ENCODE measurements at regions not wholly inside any gene's neighbourhood (a gene's known extent, or its start where the extent isn't known, plus 50 kb on each side); places are given as distances from the start of the nearest gene placed in this dataset.
A peak's percentile ranks its signal among the peaks of the same experiment; 100 is the strongest.

DNA sequence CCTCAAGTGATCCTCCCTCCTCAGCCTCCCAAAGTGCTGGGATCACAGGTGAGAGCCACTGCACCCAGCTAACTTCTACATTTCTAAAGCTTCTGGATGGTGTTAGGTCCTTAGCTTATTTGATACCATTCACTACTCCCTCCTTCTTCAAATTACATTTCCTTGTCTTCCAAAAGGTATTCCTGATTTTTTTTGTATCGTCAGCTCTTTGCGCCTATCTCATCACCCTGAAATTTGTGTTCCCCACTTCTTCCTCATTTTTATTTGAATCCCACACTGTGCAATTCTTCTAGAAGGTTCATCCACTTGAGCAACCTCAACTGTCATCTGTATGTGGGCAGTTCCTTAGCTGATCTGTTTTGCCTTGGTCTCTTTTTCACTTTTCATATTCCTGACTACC lies 241.8 kb upstream of the RGS6 start:
- no peak overlapping the region for H3K4me3 ChIP-seq (ENCODE audit: low read depth, low read length)
- in situ Hi-C loops (cut with HindIII; ENCODE audit: low sequenced_read_pairs) = no loop called here
- TF ChIP-seq, protein P1, sequence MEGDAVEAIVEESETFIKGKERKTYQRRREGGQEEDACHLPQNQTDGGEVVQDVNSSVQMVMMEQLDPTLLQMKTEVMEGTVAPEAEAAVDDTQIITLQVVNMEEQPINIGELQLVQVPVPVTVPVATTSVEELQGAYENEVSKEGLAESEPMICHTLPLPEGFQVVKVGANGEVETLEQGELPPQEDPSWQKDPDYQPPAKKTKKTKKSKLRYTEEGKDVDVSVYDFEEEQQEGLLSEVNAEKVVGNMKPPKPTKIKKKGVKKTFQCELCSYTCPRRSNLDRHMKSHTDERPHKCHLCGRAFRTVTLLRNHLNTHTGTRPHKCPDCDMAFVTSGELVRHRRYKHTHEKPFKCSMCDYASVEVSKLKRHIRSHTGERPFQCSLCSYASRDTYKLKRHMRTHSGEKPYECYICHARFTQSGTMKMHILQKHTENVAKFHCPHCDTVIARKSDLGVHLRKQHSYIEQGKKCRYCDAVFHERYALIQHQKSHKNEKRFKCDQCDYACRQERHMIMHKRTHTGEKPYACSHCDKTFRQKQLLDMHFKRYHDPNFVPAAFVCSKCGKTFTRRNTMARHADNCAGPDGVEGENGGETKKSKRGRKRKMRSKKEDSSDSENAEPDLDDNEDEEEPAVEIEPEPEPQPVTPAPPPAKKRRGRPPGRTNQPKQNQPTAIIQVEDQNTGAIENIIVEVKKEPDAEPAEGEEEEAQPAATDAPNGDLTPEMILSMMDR (IDR thresholded peaks at IDR 0.05; ENCODE audit: low read depth, low read length) = no peak
- DNase-seq (ENCODE audit: low read depth, low spot score) = no peak

DNA sequence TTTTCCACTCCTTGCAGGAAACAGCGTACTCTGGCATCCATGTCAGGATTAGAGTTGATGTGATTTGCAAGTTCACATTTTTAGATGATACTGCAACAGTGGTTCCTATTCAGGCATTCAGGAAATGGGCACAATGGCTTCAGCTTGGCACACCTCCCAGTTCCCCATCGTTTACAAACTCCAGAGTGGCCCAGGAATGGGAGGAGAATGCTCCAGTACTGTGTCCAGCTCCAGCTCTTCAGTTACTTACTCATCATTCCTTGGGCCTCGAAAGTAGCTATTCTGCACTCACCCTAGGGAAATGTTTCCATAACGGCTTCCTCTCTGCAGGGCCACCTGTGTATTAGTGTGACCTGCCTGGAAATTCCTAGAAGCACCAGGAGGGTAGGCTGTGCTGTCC lies 239.7 kb upstream of the RGS6 start:
- in situ Hi-C loops (cut with HindIII; ENCODE audit: low sequenced_read_pairs) = no loop called here
- no peak overlapping the region for H3K4me3 ChIP-seq (ENCODE audit: low read depth, low read length)
- TF ChIP-seq, protein P1 (IDR thresholded peaks at IDR 0.05; ENCODE audit: low read depth, low read length) = no peak
- DNase-seq (ENCODE audit: low read depth, low spot score) = peak; percentile 70

DNA sequence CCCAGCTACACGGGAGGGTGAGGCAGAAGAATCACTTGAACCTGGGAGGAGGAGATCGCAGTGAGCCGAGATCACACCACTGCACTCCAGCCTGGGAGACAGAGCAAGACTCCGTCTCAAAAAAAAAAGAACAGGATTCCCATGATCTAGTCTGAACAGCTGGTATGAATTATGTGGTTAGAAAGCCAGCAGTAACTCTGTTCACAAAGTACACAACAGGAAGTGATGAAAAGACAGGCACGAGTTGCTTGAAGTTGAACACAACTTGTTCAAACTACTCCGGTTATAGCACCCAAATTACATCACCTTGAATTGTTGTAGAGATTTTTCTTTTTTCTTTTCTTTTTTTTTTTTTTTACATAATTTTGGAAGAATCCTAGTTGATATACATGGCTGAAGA lies 238.8 kb upstream of the RGS6 start:
- no peak overlapping the region for H3K4me3 ChIP-seq (ENCODE audit: low read depth, low read length)
- in situ Hi-C loops (cut with HindIII; ENCODE audit: low sequenced_read_pairs) = no loop called here
- TF ChIP-seq, protein P1 (IDR thresholded peaks at IDR 0.05; ENCODE audit: low read depth, low read length) = no peak
- DNase-seq (ENCODE audit: low read depth, low spot score) = peak; percentile 83

DNA sequence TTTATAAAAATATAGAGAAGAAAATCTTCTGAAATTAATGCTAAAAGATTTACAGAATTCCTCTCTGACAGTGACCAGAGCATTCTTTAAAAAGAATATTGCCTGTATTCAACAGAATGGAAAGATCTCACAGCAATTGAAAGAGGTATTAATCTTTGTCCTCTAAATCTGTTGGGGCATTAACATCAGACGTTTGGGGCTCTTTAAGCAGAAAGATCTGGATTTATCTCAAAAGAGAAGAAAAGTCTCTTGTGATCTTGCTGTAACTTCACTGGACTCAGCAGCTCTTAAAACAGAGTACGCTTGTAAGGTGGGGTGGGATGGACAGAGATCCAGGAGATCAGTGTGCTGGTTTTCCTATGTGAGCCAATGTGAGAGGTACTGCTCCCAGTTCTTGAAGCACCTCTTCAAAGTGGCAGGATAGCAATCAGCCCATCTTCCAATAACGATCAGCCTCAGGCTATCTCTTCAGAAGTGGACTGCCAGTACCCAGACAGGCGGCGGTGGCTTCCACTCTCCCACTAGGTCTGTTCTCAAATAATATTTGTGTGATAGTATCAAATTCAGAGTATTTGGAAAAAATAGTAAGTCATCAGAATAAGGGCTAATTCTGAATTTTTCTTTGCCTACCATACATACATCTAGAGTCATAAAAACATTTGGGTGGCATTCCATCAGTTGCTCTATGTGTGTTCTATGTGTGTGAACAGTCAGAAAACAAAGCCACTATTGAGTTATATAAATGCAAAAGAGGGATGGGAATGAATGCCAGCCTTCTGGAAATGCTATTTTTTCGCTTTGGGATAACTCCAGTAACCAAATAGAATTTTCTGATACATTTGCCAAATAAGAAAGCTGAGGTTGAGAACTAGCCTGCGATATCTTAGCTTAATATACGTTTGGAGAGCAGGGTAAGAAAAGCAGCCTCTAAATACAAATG lies 237.4 kb upstream of the RGS6 start:
- TF ChIP-seq, protein P1 (IDR thresholded peaks at IDR 0.05; ENCODE audit: low read depth, low read length) = no peak
- no peak for DNase-seq (ENCODE audit: low read depth, low spot score)
- in situ Hi-C loops (cut with HindIII; ENCODE audit: low sequenced_read_pairs) = no loop called here

DNA sequence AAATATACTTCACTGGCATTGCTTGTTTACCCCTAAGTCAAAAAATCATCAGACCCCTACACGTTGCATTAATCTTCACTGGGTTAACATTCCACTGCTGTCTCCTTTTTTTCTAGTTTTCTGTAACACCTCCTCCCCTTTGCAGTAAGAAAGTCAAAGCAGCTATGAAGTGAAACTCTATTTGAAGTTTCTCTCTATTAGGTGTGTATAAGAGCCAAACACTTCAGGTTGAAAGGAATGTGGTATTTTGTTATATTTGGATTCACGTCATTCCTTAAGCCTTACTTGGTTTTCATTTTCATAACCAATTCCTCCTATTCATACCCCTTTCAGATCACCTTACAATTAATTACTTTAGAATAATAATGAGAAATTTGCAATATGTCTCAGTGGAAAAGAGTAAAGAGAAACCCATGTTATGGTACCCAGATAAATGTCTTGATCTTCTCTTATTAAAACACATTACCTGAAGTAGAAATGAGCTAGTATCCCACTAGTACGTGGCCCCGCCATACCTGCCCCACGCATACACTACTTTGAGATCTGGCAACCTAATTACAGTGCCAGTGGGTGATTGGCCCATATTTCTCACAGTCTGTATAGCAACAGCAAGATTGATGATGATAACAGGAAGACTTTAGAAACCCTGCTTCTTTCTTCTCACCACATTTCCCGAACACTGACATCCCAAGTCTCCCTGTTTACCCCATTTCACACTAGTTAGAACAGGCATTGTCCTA lies 236.4 kb upstream of the RGS6 start:
- DNase-seq (ENCODE audit: low read depth, low spot score) = no peak

More for the DNA sequence above, 237.4 kb upstream of the RGS6 start:
- H3K4me3 ChIP-seq (ENCODE audit: low read depth, low read length) = no peak overlapping the region

DNA sequence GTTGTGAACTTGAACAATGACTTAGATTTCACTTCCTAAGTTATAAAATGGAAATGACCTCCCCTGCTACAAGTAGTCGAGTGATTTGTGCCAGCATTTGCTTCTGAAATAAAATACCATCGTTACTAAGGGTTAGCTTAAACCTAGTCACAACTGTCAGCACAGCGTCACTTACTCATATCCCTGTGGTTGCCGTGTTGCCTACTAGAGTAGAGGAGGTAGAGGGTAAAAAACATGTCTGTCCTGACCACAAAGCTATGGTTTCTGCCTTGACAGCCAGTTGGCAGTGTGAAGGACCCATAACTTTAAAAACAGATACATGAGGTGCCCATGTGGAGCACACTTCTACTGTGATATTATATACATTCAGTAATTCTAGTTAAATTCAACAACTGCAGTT lies 234.2 kb upstream of the RGS6 start:
- TF ChIP-seq, protein P1 (IDR thresholded peaks at IDR 0.05; ENCODE audit: low read depth, low read length) = no peak
- no peak overlapping the region for H3K4me3 ChIP-seq (ENCODE audit: low read depth, low read length)
- no peak for DNase-seq (ENCODE audit: low read depth, low spot score)
- in situ Hi-C loops (cut with HindIII; ENCODE audit: low sequenced_read_pairs) = no loop called here

More for the DNA sequence above, 236.4 kb upstream of the RGS6 start:
- in situ Hi-C loops (cut with HindIII; ENCODE audit: low sequenced_read_pairs) = no loop called here
- no peak overlapping the region for H3K4me3 ChIP-seq (ENCODE audit: low read depth, low read length)
- TF ChIP-seq, protein P1 (IDR thresholded peaks at IDR 0.05; ENCODE audit: low read depth, low read length) = no peak

Data from astrocyte of the spinal cord (primary cell).